Aorta (tissue), 5 donors: ENCODE measurements at regions not wholly inside any gene's neighbourhood (a gene's known extent, or its start where the extent isn't known, plus 50 kb on each side); places are given as distances from the start of the nearest gene placed in this dataset.

Experiments
- ATAC-seq: fragments of 200-7000 bp; cut with Tn5 transposase; one replicate; pipeline ENCODE4 v1.9.1; 2022; ENCODE audit warnings: moderate library complexity; ENCODE audit not compliant: low FRiP score
- DNase-seq, 2 donors: peaks; one replicate each; pipeline ENCODE4 v3.0.0-alpha.2; 2020
- H3K27ac ChIP-seq, 2 donors: one replicate each; pipeline ENCODE4 v1.5.1; 2013; ENCODE audit warnings: low read length in 2 of 2, mild to moderate bottlenecking in 2 of 2, moderate library complexity in 2 of 2, control low read depth in 1 of 2, inconsistent platforms in 1 of 2, low read depth in 1 of 2
- H3K27me3 ChIP-seq, 2 donors: one replicate each; pipeline ENCODE4 v1.6.1; 2013; ENCODE audit warnings: control low read depth in 1 of 2, low read length in 1 of 2, mild to moderate bottlenecking in 1 of 2, moderate library complexity in 1 of 2; ENCODE audit not compliant: insufficient read depth in 2 of 2, control insufficient read depth in 1 of 2
- H3K36me3 ChIP-seq, 2 donors: one replicate each; pipeline ENCODE4 v1.6.1; 2013; ENCODE audit warnings: control low read depth in 1 of 2, low read length in 1 of 2, mild to moderate bottlenecking in 1 of 2; ENCODE audit not compliant: insufficient read depth in 2 of 2, control insufficient read depth in 1 of 2
- H3K4me1 ChIP-seq, 2 donors: one replicate each; pipeline ENCODE4 v1.6.1; 2013; ENCODE audit warnings: low read length in 2 of 2, control low read depth in 1 of 2, mild to moderate bottlenecking in 1 of 2, moderate library complexity in 1 of 2; ENCODE audit not compliant: insufficient read depth in 2 of 2, control insufficient read depth in 1 of 2
- H3K4me3 ChIP-seq, 2 donors: one replicate each; pipeline ENCODE4 v1.5.1; 2013; ENCODE audit warnings: low read length in 2 of 2, control low read depth in 1 of 2, mild to moderate bottlenecking in 1 of 2
- H3K9me3 ChIP-seq: one replicate; pipeline ENCODE4 v1.6.1; 2013; ENCODE audit warnings: mild to moderate bottlenecking, low read length; ENCODE audit not compliant: control insufficient read depth
- WGBS, 2 donors: extraction: QIAGEN DNeasy Blood & Tissue Kit; methylation state at CpG; one replicate each; pipeline ENCODE4 v1.1.7; 2013; 5-methylcytosine and 5-hydroxymethylcytosine counted together
- intact Hi-C, 2 donors: fragments of 100-400 bp; cut with DNase I; formaldehyde crosslinking; loops; one replicate each; pipeline versions ENCODE4 v1.14.2 to v1.15.0; 2022
- donor health status: healthy with polysubstance abuse.
- donor health status: Bipolar disorder and iron deficiency.
- donor health status: DM: no; HTN: no; CAD: no.
- donor health status: DM: no; HTN: no; CAD: no.
- donor health status: DM: yes; HTN: yes; CAD: no.

- intact Hi-C loops, result no loop called here
- DNase-seq, result no peak
- no peak for ATAC-seq
- Histone ChIP-seq H3K27ac (no peak overlapping the region), H3K9me3 (peaks cover 8% of the 10 kb centered on the region), H3K27me3 (no peaks in the 10 kb centered on the region), H3K36me3 (no peaks in the 10 kb centered on the region), H3K4me3 (no peak overlapping the region), H3K4me1 (no peaks in the 10 kb centered on the region)
- WGBS, 2 donors, result 86 to 88% methylated on average over 4 of the region's 4 CpGs
These were observed 1032.1 kb upstream of the RBFOX1 start for GRCh38 chr16:6300523-6300922.

DNA sequence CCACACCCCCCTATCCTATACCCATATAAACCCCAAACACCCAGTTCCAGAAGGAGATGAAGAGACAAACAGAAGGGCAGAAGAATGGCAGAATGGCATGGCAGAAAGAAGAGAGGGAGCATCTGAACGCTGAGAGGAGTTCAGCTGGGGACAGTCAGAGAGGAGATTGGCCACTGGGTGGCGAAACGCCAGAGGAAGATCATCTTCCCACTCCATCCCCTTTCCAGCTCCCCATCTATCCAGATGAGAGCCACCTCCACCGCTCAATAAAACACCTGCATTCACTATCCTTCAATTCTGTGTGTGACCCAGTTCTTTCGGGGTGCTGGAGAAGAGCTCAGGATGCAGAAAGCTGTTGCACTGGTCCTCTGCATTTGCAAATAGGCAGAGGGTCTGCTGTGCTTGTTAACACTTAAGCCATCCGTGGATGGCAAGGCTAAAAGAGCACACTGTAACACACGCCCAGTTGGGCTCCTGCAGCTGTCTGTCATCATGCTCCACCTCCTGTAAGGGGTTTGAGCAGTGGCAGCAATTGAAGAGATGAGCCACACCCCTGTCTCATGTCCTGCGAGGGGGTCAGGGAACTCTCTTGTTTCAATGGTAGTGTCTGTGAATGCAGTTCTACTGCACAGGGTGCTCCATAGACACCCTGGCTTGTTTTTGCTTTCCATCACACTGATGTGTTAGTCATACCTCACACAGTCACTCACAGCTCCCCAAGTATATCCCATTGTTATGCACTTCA, 1034.8 kb upstream of the RBFOX1 start:
- Histone ChIP-seq H3K4me1 (no peaks in the 10 kb centered on the region), H3K36me3 (no peaks in the 10 kb centered on the region), H3K4me3 (no peak overlapping the region), H3K27me3 (no peaks in the 10 kb centered on the region), H3K27ac (no peak overlapping the region), H3K9me3 (peaks cover 6% of the 10 kb centered on the region)
- no peak for ATAC-seq
- WGBS, 2 donors, result 69 to 77% methylated on average over 8 of the region's 8 CpGs
- intact Hi-C loops, result no loop called here
- no peak for DNase-seq

DNA sequence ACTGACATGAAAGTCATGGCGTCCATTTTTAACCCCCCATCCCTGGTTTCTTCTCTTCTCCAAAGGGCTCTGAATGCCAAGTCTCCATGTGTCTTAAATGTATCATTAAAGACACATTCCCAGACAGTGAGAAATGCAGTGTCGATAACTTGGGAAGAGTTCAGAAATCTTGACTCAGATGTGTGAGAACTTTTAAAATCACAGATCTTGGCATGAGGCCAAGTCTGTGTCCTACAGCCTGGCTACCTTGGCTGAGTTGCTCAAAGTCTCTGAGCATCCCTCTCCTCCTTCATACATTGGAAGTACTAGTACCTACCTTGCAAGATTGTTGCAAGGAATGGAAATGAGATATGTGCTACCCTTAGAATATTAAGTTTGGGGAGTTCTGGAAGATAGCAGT, 1046.5 kb upstream of the RBFOX1 start:
- H3K9me3 ChIP-seq, result no peaks in the 10 kb centered on the region
- H3K36me3 ChIP-seq, result no peaks in the 10 kb centered on the region
- H3K4me3 ChIP-seq, result no peak overlapping the region
- no peaks in the 10 kb centered on the region for H3K4me1 ChIP-seq
- H3K27me3 ChIP-seq, result no peaks in the 10 kb centered on the region
- intact Hi-C loops, result no loop called here
- no peak overlapping the region for H3K27ac ChIP-seq
- 74 to 77% methylated on average over 2 of the region's 2 CpGs for WGBS, 2 donors
- ATAC-seq (no peak), DNase-seq (no peak)

DNA sequence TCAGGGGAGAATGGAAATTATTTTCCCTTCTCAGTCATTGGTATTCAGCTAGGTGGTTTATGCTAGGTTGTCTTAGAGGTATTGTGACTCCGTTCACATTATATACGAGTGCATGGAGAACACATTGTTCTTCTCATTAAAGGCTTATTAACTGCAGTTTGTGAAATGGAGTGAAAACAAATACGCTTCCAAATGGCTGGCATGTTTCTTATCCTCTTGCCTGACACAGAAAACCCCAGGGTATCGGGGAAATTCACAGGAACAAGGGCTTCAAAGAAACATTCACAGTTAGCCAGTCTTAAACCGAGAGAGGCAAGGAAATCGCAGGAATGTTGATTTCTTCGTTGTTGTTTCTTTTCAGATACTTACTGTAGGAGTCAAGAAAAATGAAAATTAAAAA, 1047.9 kb upstream of the RBFOX1 start:
- H3K4me1 ChIP-seq, result no peaks in the 10 kb centered on the region
- no peak for ATAC-seq
- H3K27ac ChIP-seq, result no peak overlapping the region
- H3K9me3 ChIP-seq, result no peaks in the 10 kb centered on the region
- no peak overlapping the region for H3K4me3 ChIP-seq
- intact Hi-C loops, result no loop called here
- no peak for DNase-seq
- H3K36me3 ChIP-seq, result no peaks in the 10 kb centered on the region
- 32 to 35% methylated on average over 7 of the region's 7 CpGs for WGBS, 2 donors
- H3K27me3 ChIP-seq, result no peaks in the 10 kb centered on the region

DNA sequence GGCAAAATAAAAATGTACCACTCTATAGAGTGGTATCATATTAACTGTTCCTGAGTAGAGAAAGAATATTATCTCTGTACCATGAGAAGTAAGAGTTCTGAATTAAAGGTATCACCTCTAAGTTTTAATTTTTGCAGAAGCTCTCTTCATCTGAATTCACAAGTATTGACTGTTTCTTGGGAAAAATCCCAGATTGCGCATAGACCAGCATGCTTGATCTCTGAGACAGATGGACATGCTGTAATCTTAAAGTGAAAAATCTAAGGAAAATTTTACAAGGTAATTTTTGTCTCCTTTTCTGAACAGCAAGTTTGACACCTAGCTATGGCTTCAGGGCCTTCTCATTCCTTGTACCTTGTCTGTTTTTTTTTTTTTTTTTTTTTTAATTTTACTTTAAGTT, 1050.7 kb upstream of the RBFOX1 start:
- no peak overlapping the region for H3K27ac ChIP-seq
- H3K9me3 ChIP-seq, result no peaks in the 10 kb centered on the region
- intact Hi-C loops, result no loop called here
- no peak overlapping the region for H3K4me3 ChIP-seq
- H3K36me3 ChIP-seq, result no peaks in the 10 kb centered on the region
- H3K4me1 ChIP-seq, result no peaks in the 10 kb centered on the region
- WGBS, 2 donors, result 91 to 97% methylated on average over 1 of the region's 1 CpG
- DNase-seq (no peak), ATAC-seq (no peak)
- H3K27me3 ChIP-seq, result no peaks in the 10 kb centered on the region

DNA sequence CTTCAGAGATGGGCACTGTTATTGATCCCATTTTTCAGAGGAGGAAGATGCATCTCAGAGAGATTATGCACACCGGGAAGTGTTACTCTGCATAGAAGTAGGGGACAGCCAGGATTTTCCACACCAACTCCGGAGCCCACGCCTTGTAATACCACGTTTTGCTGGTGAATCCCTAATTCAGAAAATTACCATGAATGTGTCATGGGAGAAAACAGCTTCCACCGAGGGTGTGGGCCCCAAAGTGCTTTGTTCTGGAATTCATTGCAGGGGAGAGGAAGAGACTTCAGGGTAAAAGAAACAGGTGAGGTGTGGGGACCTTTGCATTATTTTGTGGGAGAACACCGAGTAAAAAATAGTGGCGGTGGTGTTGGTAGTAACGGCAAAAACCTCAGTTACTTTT, 1051.4 kb upstream of the RBFOX1 start:
- H3K36me3 ChIP-seq, result no peaks in the 10 kb centered on the region
- WGBS, 2 donors, result 85 to 86% methylated on average over 8 of the region's 8 CpGs
- H3K27me3 ChIP-seq, result no peaks in the 10 kb centered on the region
- no peaks in the 10 kb centered on the region for H3K4me1 ChIP-seq
- no peak overlapping the region for H3K4me3 ChIP-seq
- H3K9me3 ChIP-seq, result no peaks in the 10 kb centered on the region
- H3K27ac ChIP-seq, result no peak overlapping the region
- ATAC-seq, result no peak
- intact Hi-C loops, result no loop called here
- DNase-seq, result no peak

GRCh38 chr16:6280055-6280454, 1052.6 kb upstream of the RBFOX1 start:
- H3K9me3 ChIP-seq, result no peaks in the 10 kb centered on the region
- H3K36me3 ChIP-seq, result no peaks in the 10 kb centered on the region
- intact Hi-C loops, result no loop called here
- ATAC-seq, result no peak
- H3K4me1 ChIP-seq, result no peaks in the 10 kb centered on the region
- no peak overlapping the region for H3K27ac ChIP-seq
- no peak for DNase-seq
- H3K4me3 ChIP-seq, result no peak overlapping the region
- WGBS, 2 donors, result 77 to 85% methylated on average over 6 of the region's 6 CpGs
- H3K27me3 ChIP-seq, result no peaks in the 10 kb centered on the region

- DNase-seq (no peak), ATAC-seq (no peak)
- Histone ChIP-seq H3K9me3 (no peaks in the 10 kb centered on the region), H3K27me3 (no peaks in the 10 kb centered on the region), H3K36me3 (no peaks in the 10 kb centered on the region), H3K4me3 (no peak overlapping the region), H3K27ac (no peak overlapping the region), H3K4me1 (no peaks in the 10 kb centered on the region)
- intact Hi-C loops, result no loop called here
- 51 to 52% methylated on average over 3 of the region's 3 CpGs for WGBS, 2 donors
These were observed 1053.4 kb upstream of the RBFOX1 start for GRCh38 chr16:6279286-6279685.

DNA sequence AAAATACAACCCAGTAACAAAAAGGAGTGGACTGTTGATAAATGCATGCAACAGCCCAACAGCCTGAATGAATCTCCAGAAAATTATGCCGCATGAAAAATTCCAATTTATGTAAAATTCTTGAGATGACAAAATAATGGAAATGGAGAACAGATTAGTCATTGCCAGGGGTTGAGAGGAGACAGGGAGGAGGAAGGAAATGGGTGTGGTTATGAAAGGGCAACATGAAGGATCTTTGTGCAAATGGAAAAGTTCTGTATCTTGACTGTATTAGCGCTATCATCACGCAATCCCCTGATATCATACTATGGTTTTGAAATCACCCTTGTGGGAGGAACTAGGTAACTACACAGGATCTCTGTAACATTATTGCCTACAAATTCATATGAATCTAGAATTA, 1058.3 kb upstream of the RBFOX1 start:
- Histone ChIP-seq H3K4me3 (no peak overlapping the region), H3K4me1 (no peaks in the 10 kb centered on the region), H3K27ac (no peak overlapping the region), H3K36me3 (no peaks in the 10 kb centered on the region), H3K27me3 (no peaks in the 10 kb centered on the region), H3K9me3 (no peaks in the 10 kb centered on the region)
- WGBS, 2 donors, result 93 to 94% methylated on average over 3 of the region's 3 CpGs
- ATAC-seq (no peak), DNase-seq (no peak)
- intact Hi-C loops, result no loop called here
